Activated CD4-positive, alpha-beta memory T cell treated with anti-CD3 and anti-CD28 coated beads, Interleukin-2, amount 10 ng/mL, durations not matched to agents 7 days and 5 days (primary cell): ENCODE measurements at regions not wholly inside any gene's neighbourhood (a gene's known extent, or its start where the extent isn't known, plus 50 kb on each side); places are given as distances from the start of the nearest gene placed in this dataset.

ENCODE experiments used
- CTCF ChIA-PET: fragments of 350-600 bp; sonication (Branson Sonifier 250); formaldehyde crosslinking; loops from one replicate; lab custom pipeline; 2021; ENCODE audit warnings: antibody characterized with exemption, inconsistent platforms; lab: Charles Lee
- POLR2A ChIA-PET: fragments of 350-600 bp; sonication (Branson Sonifier 250); formaldehyde crosslinking; loops from one replicate; lab custom pipeline; 2021; ENCODE audit warnings: antibody characterized with exemption; lab: Charles Lee
- DNase-seq: peaks from one replicate; pipeline ENCODE4 v3.0.0-alpha.2; 2020
- H3K27ac Mint-ChIP-seq: one replicate; pipeline ENCODE4 v1.8.0; 2021; ENCODE audit warnings: mild to moderate bottlenecking, mixed read lengths
- H3K27me3 Mint-ChIP-seq: one replicate; pipeline ENCODE4 v1.8.0; 2021; ENCODE audit warnings: mixed read lengths
- H3K36me3 Mint-ChIP-seq: one replicate; pipeline ENCODE4 v1.8.0; 2021; ENCODE audit warnings: low read depth, mixed read lengths
- H3K4me1 Mint-ChIP-seq: one replicate; pipeline ENCODE4 v1.8.0; 2021; ENCODE audit warnings: mixed read lengths
- H3K4me3 Mint-ChIP-seq: one replicate; pipeline ENCODE4 v1.8.0; 2021; ENCODE audit warnings: mild to moderate bottlenecking, mixed read lengths
- H3K9me3 Mint-ChIP-seq: one replicate; pipeline ENCODE4 v1.8.0; 2021; ENCODE audit warnings: mixed read lengths

GRCh38 chr10:10662716-10663408 is 354.8 kb upstream of the CELF2 start:
- no peaks in the 10 kb centered on the region for H3K9me3 Mint-ChIP-seq
- no peaks in the 10 kb centered on the region for H3K36me3 Mint-ChIP-seq
- H3K27ac Mint-ChIP-seq, result no peak overlapping the region
- POLR2A ChIA-PET, result no interaction called here
- H3K27me3 Mint-ChIP-seq, result peaks cover 7% of the 10 kb centered on the region
- CTCF ChIA-PET, result no interaction called here
- DNase-seq, result no peak
- no peaks in the 10 kb centered on the region for H3K4me1 Mint-ChIP-seq
- no peak overlapping the region for H3K4me3 Mint-ChIP-seq

GRCh38 chr10:10663622-10664021 is 354.1 kb upstream of the CELF2 start:
- H3K4me1 Mint-ChIP-seq, result no peaks in the 10 kb centered on the region
- no peak overlapping the region for H3K4me3 Mint-ChIP-seq
- CTCF ChIA-PET, result no interaction called here
- no peaks in the 10 kb centered on the region for H3K9me3 Mint-ChIP-seq
- peaks cover 7% of the 10 kb centered on the region for H3K27me3 Mint-ChIP-seq
- no peaks in the 10 kb centered on the region for H3K36me3 Mint-ChIP-seq
- H3K27ac Mint-ChIP-seq, result no peak overlapping the region
- POLR2A ChIA-PET, result no interaction called here
- no peak for DNase-seq

- no peak for DNase-seq
- Mint-ChIP-seq H3K27me3 (peaks cover 5% of the 10 kb centered on the region), H3K4me1 (no peaks in the 10 kb centered on the region), H3K27ac (no peak overlapping the region), H3K4me3 (no peak overlapping the region), H3K9me3 (no peaks in the 10 kb centered on the region), H3K36me3 (no peaks in the 10 kb centered on the region)
- ChIA-PET CTCF (no interaction called here), POLR2A (no interaction called here)
These were observed 351.9 kb upstream of the CELF2 start for GRCh38 chr10:10665750-10666149.

GRCh38 chr10:10667466-10667865 is 350.2 kb upstream of the CELF2 start:
- no peaks in the 10 kb centered on the region for H3K4me1 Mint-ChIP-seq
- ChIA-PET POLR2A (no interaction called here), CTCF (no interaction called here)
- H3K27me3 Mint-ChIP-seq, result peaks cover 5% of the 10 kb centered on the region
- H3K36me3 Mint-ChIP-seq, result no peaks in the 10 kb centered on the region
- no peaks in the 10 kb centered on the region for H3K9me3 Mint-ChIP-seq
- no peak overlapping the region for H3K27ac Mint-ChIP-seq
- H3K4me3 Mint-ChIP-seq, result no peak overlapping the region
- no peak for DNase-seq

GRCh38 chr10:10676972-10677371 is 340.7 kb upstream of the CELF2 start:
- Mint-ChIP-seq H3K36me3 (no peaks in the 10 kb centered on the region), H3K9me3 (no peaks in the 10 kb centered on the region), H3K4me3 (no peak overlapping the region), H3K4me1 (no peaks in the 10 kb centered on the region), H3K27ac (no peak overlapping the region), H3K27me3 (peaks cover 10% of the 10 kb centered on the region)
- POLR2A ChIA-PET, result no interaction called here
- no peak for DNase-seq
- CTCF ChIA-PET, result interaction anchor here (0.6 kb wide), 1 partner anchor 169 kb away, joined by 3 read pairs; no protein-coding TSS in a partner anchor

GRCh38 chr10:10677479-10677878 is 340.2 kb upstream of the CELF2 start:
- H3K27me3 Mint-ChIP-seq, result peaks cover 10% of the 10 kb centered on the region
- H3K4me1 Mint-ChIP-seq, result no peaks in the 10 kb centered on the region
- no peaks in the 10 kb centered on the region for H3K36me3 Mint-ChIP-seq
- DNase-seq, result peak; percentile 32
- CTCF ChIA-PET, result interaction anchor here (0.6 kb wide), 1 partner anchor 170 kb away, joined by 3 read pairs; no protein-coding TSS in a partner anchor
- no peak overlapping the region for H3K4me3 Mint-ChIP-seq
- no peaks in the 10 kb centered on the region for H3K9me3 Mint-ChIP-seq
- POLR2A ChIA-PET, result no interaction called here
- H3K27ac Mint-ChIP-seq, result no peak overlapping the region

- Mint-ChIP-seq H3K27ac (no peak overlapping the region), H3K4me1 (no peaks in the 10 kb centered on the region), H3K4me3 (no peak overlapping the region), H3K36me3 (no peaks in the 10 kb centered on the region), H3K27me3 (peaks cover 5% of the 10 kb centered on the region), H3K9me3 (no peaks in the 10 kb centered on the region)
- no peak for DNase-seq
- POLR2A ChIA-PET, result no interaction called here
- CTCF ChIA-PET, result no interaction called here
These were observed 337.2 kb upstream of the CELF2 start for GRCh38 chr10:10680496-10680895.

- CTCF ChIA-PET, result no interaction called here
- Mint-ChIP-seq H3K9me3 (no peaks in the 10 kb centered on the region), H3K4me1 (no peaks in the 10 kb centered on the region), H3K4me3 (no peak overlapping the region), H3K27me3 (peaks cover 5% of the 10 kb centered on the region), H3K36me3 (no peaks in the 10 kb centered on the region), H3K27ac (no peak overlapping the region)
- POLR2A ChIA-PET, result no interaction called here
- no peak for DNase-seq
These were observed 332.7 kb upstream of the CELF2 start for GRCh38 chr10:10684972-10685371.

GRCh38 chr10:10685566-10685965 is 332.1 kb upstream of the CELF2 start:
- CTCF ChIA-PET, result no interaction called here
- H3K27me3 Mint-ChIP-seq, result peaks cover 5% of the 10 kb centered on the region
- no peaks in the 10 kb centered on the region for H3K36me3 Mint-ChIP-seq
- H3K9me3 Mint-ChIP-seq, result no peaks in the 10 kb centered on the region
- no peaks in the 10 kb centered on the region for H3K4me1 Mint-ChIP-seq
- POLR2A ChIA-PET, result no interaction called here
- DNase-seq, result no peak
- H3K4me3 Mint-ChIP-seq, result no peak overlapping the region
- H3K27ac Mint-ChIP-seq, result no peak overlapping the region

GRCh38 chr10:10687751-10688150 is 329.9 kb upstream of the CELF2 start:
- Mint-ChIP-seq H3K27me3 (peaks cover 5% of the 10 kb centered on the region), H3K4me3 (no peak overlapping the region), H3K27ac (no peak overlapping the region), H3K4me1 (no peaks in the 10 kb centered on the region), H3K36me3 (no peaks in the 10 kb centered on the region), H3K9me3 (no peaks in the 10 kb centered on the region)
- CTCF ChIA-PET, result no interaction called here
- no peak for DNase-seq
- POLR2A ChIA-PET, result no interaction called here

- DNase-seq, result no peak
- no peaks in the 10 kb centered on the region for H3K9me3 Mint-ChIP-seq
- CTCF ChIA-PET, result no interaction called here
- no peaks in the 10 kb centered on the region for H3K4me1 Mint-ChIP-seq
- H3K4me3 Mint-ChIP-seq, result no peak overlapping the region
- no peaks in the 10 kb centered on the region for H3K36me3 Mint-ChIP-seq
- H3K27ac Mint-ChIP-seq, result no peak overlapping the region
- POLR2A ChIA-PET, result no interaction called here
- H3K27me3 Mint-ChIP-seq, result no peaks in the 10 kb centered on the region
These were observed 318.2 kb upstream of the CELF2 start for GRCh38 chr10:10699427-10699826.

GRCh38 chr10:10701084-10701611 is 316.5 kb upstream of the CELF2 start:
- Mint-ChIP-seq H3K27me3 (no peaks in the 10 kb centered on the region), H3K4me1 (no peaks in the 10 kb centered on the region), H3K36me3 (no peaks in the 10 kb centered on the region), H3K27ac (no peak overlapping the region), H3K9me3 (no peaks in the 10 kb centered on the region), H3K4me3 (no peak overlapping the region)
- no peak for DNase-seq
- ChIA-PET POLR2A (no interaction called here), CTCF (no interaction called here)

GRCh38 chr10:10702211-10702610 is 315.5 kb upstream of the CELF2 start:
- Mint-ChIP-seq H3K4me3 (no peak overlapping the region), H3K4me1 (no peaks in the 10 kb centered on the region), H3K27me3 (no peaks in the 10 kb centered on the region), H3K27ac (no peak overlapping the region), H3K9me3 (no peaks in the 10 kb centered on the region), H3K36me3 (no peaks in the 10 kb centered on the region)
- DNase-seq, result no peak
- CTCF ChIA-PET, result no interaction called here
- POLR2A ChIA-PET, result no interaction called here

GRCh38 chr10:10703382-10703781 is 314.3 kb upstream of the CELF2 start:
- no peak for DNase-seq
- POLR2A ChIA-PET, result no interaction called here
- no peaks in the 10 kb centered on the region for H3K36me3 Mint-ChIP-seq
- CTCF ChIA-PET, result no interaction called here
- no peaks in the 10 kb centered on the region for H3K27me3 Mint-ChIP-seq
- no peaks in the 10 kb centered on the region for H3K9me3 Mint-ChIP-seq
- H3K4me1 Mint-ChIP-seq, result no peaks in the 10 kb centered on the region
- no peak overlapping the region for H3K4me3 Mint-ChIP-seq
- no peak overlapping the region for H3K27ac Mint-ChIP-seq
